ENCODE measurements at regions not wholly inside any gene's neighbourhood (a gene's known extent, or its start where the extent isn't known, plus 50 kb on each side); places are given as distances from the start of the nearest gene placed in this dataset.

GRCh38 chr2:14815201-14815600 lies 182.7 kb downstream of the LRATD1 start:
- no peaks in the 10 kb centered on the region for H3K36me3 ChIP-seq (ENCODE audit: control insufficient read depth, insufficient read depth, low read length)
- no peaks in the 10 kb centered on the region for H3K27me3 ChIP-seq (replicated peaks; ENCODE audit: control insufficient read depth, insufficient read depth, low read length, poor library complexity, severe bottlenecking)
- no peaks in the 10 kb centered on the region for H3K9me3 ChIP-seq (ENCODE audit: control insufficient read depth, low read length)
- H3K27ac ChIP-seq (ENCODE audit: insufficient read depth, low read length, poor library complexity, severe bottlenecking): no peak overlapping the region
- no peak overlapping the region for H3K4me3 ChIP-seq (ENCODE audit: insufficient read depth, low read depth, low read length, poor library complexity, severe bottlenecking)
- no peak for DNase-seq
- no peaks in the 10 kb centered on the region for H3K4me1 ChIP-seq (ENCODE audit: control insufficient read depth, insufficient read depth, low read length, poor library complexity, severe bottlenecking)

DNA sequence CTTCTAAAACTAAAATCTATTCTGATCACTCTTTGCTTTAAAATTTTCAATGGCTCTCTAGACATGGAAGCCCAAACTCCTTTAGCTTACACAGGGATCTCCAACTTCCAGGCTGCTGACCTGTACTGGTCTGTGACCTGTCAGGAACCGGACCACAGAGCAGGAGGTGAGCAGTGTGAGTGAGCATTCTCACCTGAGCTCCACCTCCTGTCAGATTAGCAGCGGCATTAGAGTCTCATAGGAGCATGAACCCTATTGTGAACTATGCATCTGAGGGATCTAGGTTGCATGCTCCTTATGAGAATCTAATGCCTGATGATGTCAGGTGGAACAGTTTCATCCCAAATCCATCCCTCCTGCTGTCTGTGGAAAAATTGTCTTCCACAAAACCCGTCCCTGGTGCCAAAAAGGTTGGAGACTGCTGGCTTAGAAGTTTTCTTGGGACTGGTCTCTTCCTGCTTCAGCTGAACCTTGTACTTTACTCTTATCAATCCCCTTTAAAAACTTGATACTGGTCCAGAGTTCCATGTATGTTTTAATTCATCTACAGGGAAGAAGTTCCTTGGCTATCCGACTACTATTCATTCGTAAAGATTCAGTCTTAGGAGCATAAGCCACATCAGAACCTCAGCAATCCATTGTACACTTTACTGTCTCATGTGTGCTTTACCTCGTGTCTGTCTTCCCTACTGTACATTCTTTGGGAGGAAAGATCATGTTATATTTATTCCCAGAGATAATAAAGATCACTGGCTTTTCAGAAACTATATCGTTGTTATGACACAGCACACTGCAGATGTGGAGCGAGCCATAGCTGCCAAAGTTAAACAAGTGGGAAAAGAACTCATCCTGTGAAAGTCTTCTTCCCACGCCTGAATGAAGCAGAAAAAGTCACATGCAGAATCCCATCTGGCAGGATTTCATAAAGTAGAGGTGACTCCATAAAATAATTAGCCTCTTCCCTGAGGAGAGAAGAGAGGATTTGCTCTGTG lies 183.8 kb downstream of the LRATD1 start:
- no peaks in the 10 kb centered on the region for H3K36me3 ChIP-seq (ENCODE audit: control insufficient read depth, insufficient read depth, low read length)
- H3K4me1 ChIP-seq (ENCODE audit: control insufficient read depth, insufficient read depth, low read length, poor library complexity, severe bottlenecking): no peaks in the 10 kb centered on the region
- DNase-seq: no peak
- no peaks in the 10 kb centered on the region for H3K27me3 ChIP-seq (replicated peaks; ENCODE audit: control insufficient read depth, insufficient read depth, low read length, poor library complexity, severe bottlenecking)
- H3K27ac ChIP-seq (ENCODE audit: insufficient read depth, low read length, poor library complexity, severe bottlenecking): no peak overlapping the region
- H3K9me3 ChIP-seq (ENCODE audit: control insufficient read depth, low read length): no peaks in the 10 kb centered on the region
- no peak overlapping the region for H3K4me3 ChIP-seq (ENCODE audit: insufficient read depth, low read depth, low read length, poor library complexity, severe bottlenecking)

GRCh38 chr2:14817848-14818247 lies 185.3 kb downstream of the LRATD1 start:
- Histone ChIP-seq H3K36me3 (ENCODE audit: control insufficient read depth, insufficient read depth, low read length) (no peaks in the 10 kb centered on the region), H3K9me3 (ENCODE audit: control insufficient read depth, low read length) (no peaks in the 10 kb centered on the region), H3K27me3 (replicated peaks; ENCODE audit: control insufficient read depth, insufficient read depth, low read length, poor library complexity, severe bottlenecking) (no peaks in the 10 kb centered on the region), H3K4me1 (ENCODE audit: control insufficient read depth, insufficient read depth, low read length, poor library complexity, severe bottlenecking) (no peaks in the 10 kb centered on the region), H3K27ac (ENCODE audit: insufficient read depth, low read length, poor library complexity, severe bottlenecking) (no peak overlapping the region), H3K4me3 (ENCODE audit: insufficient read depth, low read depth, low read length, poor library complexity, severe bottlenecking) (no peak overlapping the region)
- DNase-seq: no peak

DNA sequence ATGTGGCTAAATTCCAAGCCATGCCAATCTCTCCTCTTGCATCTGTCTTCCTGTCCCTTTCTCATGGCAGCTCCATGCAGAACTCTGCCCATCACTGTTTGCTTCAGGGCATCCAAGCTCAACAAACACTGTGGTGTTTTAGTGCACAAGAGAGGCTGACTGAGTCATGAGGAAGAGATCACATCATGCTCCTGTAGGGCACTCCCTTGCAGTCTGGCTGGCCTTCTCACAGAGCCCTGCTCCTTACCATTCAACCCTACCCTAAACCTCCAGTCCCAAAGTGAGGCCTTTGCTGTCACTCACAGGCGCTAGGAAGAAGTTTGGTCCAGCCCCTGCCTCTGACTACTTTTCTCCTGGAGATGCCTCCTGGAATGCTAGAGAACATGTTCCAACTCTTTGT lies 194.0 kb downstream of the LRATD1 start:
- no peaks in the 10 kb centered on the region for H3K36me3 ChIP-seq (ENCODE audit: control insufficient read depth, insufficient read depth, low read length)
- H3K27me3 ChIP-seq (replicated peaks; ENCODE audit: control insufficient read depth, insufficient read depth, low read length, poor library complexity, severe bottlenecking): no peaks in the 10 kb centered on the region
- no peaks in the 10 kb centered on the region for H3K9me3 ChIP-seq (ENCODE audit: control insufficient read depth, low read length)
- no peak overlapping the region for H3K27ac ChIP-seq (ENCODE audit: insufficient read depth, low read length, poor library complexity, severe bottlenecking)
- no peak overlapping the region for H3K4me3 ChIP-seq (ENCODE audit: insufficient read depth, low read depth, low read length, poor library complexity, severe bottlenecking)
- no peaks in the 10 kb centered on the region for H3K4me1 ChIP-seq (ENCODE audit: control insufficient read depth, insufficient read depth, low read length, poor library complexity, severe bottlenecking)
- DNase-seq: no peak

DNA sequence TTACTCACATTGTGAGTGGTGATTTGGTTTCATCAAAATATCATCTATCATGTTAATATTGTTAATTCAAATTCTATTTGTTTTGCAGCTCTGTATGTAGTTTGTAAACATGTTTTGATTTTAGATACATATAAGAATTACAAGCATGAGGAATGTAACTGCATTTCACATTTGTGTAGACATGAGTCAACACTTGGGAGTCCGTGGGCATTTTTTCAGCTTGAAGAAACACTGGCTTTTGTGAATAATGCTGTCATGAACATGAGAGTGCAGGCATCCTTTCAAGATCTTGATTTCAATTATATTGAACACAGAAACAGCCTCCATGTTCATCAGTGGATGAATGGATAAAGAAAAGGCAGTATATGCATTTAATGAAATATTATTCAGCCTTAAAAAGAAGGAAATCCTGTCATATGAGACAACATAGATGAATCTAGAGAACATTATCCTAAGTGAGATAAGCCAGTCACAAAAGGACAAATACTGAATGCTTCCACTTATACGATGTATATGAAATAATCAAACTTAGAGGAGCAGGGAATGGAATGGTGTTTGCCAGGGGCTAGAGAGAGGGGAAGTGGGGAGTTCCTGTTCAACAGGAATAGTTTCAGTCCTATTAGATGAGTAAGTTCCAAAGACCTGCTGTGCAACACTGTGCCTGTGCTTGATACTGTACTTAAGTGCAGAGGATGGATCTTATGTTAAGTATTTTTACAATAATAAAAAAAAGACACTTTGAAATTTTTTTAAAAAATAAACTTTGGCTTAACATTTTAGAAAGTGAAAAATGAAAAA lies 194.9 kb downstream of the LRATD1 start:
- H3K27me3 ChIP-seq (replicated peaks; ENCODE audit: control insufficient read depth, insufficient read depth, low read length, poor library complexity, severe bottlenecking): no peaks in the 10 kb centered on the region
- no peak overlapping the region for H3K27ac ChIP-seq (ENCODE audit: insufficient read depth, low read length, poor library complexity, severe bottlenecking)
- no peaks in the 10 kb centered on the region for H3K9me3 ChIP-seq (ENCODE audit: control insufficient read depth, low read length)
- H3K4me1 ChIP-seq (ENCODE audit: control insufficient read depth, insufficient read depth, low read length, poor library complexity, severe bottlenecking): no peaks in the 10 kb centered on the region
- no peak for DNase-seq
- H3K36me3 ChIP-seq (ENCODE audit: control insufficient read depth, insufficient read depth, low read length): no peaks in the 10 kb centered on the region
- H3K4me3 ChIP-seq (ENCODE audit: insufficient read depth, low read depth, low read length, poor library complexity, severe bottlenecking): no peak overlapping the region

DNA sequence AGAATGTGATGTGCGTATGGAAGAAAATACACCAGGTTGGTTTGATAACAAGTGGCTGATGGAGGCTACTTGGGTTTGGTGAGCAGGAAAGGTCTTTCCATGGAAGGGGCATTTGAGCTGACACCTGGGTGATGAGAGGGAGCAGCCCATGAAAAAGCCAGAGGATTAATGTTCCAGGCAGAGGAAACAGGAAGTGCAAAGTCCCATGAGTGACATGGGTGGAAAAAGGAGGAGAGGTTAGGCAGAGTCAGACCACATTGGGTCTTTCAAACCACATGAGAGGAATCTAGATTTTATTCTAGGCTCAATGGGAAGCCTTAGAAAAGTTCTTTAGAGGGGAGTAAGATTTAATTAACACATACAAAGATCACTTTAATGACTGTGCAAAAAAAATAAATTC lies 195.7 kb downstream of the LRATD1 start:
- no peak overlapping the region for H3K27ac ChIP-seq (ENCODE audit: insufficient read depth, low read length, poor library complexity, severe bottlenecking)
- no peaks in the 10 kb centered on the region for H3K4me1 ChIP-seq (ENCODE audit: control insufficient read depth, insufficient read depth, low read length, poor library complexity, severe bottlenecking)
- DNase-seq: no peak
- no peak overlapping the region for H3K4me3 ChIP-seq (ENCODE audit: insufficient read depth, low read depth, low read length, poor library complexity, severe bottlenecking)
- H3K36me3 ChIP-seq (ENCODE audit: control insufficient read depth, insufficient read depth, low read length): no peaks in the 10 kb centered on the region
- no peaks in the 10 kb centered on the region for H3K27me3 ChIP-seq (replicated peaks; ENCODE audit: control insufficient read depth, insufficient read depth, low read length, poor library complexity, severe bottlenecking)
- H3K9me3 ChIP-seq (ENCODE audit: control insufficient read depth, low read length): no peaks in the 10 kb centered on the region

- H3K9me3 ChIP-seq (ENCODE audit: control insufficient read depth, low read length): no peaks in the 10 kb centered on the region
- no peak for DNase-seq
- H3K27me3 ChIP-seq (replicated peaks; ENCODE audit: control insufficient read depth, insufficient read depth, low read length, poor library complexity, severe bottlenecking): no peaks in the 10 kb centered on the region
- no peak overlapping the region for H3K27ac ChIP-seq (ENCODE audit: insufficient read depth, low read length, poor library complexity, severe bottlenecking)
- no peaks in the 10 kb centered on the region for H3K36me3 ChIP-seq (ENCODE audit: control insufficient read depth, insufficient read depth, low read length)
- no peak overlapping the region for H3K4me3 ChIP-seq (ENCODE audit: insufficient read depth, low read depth, low read length, poor library complexity, severe bottlenecking)
- H3K4me1 ChIP-seq (ENCODE audit: control insufficient read depth, insufficient read depth, low read length, poor library complexity, severe bottlenecking): no peaks in the 10 kb centered on the region
These were observed 196.5 kb downstream of the LRATD1 start for GRCh38 chr2:14828968-14829367.

DNA sequence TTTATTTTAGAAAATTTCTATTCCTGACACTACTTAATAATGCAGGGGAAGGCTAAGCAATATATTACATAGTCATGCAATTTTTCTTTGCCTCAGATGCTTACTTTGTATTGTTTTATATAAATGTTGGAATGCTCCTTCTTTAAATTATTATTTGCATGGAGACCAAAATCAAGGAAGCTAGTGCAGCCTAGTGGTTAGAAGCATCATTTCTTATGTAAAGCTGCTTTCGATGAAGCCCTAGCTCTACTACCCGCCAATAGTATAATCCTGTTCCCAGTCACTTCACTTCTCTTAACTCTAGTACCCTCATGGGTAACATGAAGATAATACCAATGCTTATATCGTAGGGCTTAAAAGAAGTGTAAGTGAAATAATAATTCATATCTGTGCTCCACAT lies 198.9 kb downstream of the LRATD1 start:
- Histone ChIP-seq H3K36me3 (ENCODE audit: control insufficient read depth, insufficient read depth, low read length) (no peaks in the 10 kb centered on the region), H3K27me3 (replicated peaks; ENCODE audit: control insufficient read depth, insufficient read depth, low read length, poor library complexity, severe bottlenecking) (no peaks in the 10 kb centered on the region), H3K9me3 (ENCODE audit: control insufficient read depth, low read length) (no peaks in the 10 kb centered on the region), H3K4me3 (ENCODE audit: insufficient read depth, low read depth, low read length, poor library complexity, severe bottlenecking) (no peak overlapping the region), H3K27ac (ENCODE audit: insufficient read depth, low read length, poor library complexity, severe bottlenecking) (no peak overlapping the region), H3K4me1 (ENCODE audit: control insufficient read depth, insufficient read depth, low read length, poor library complexity, severe bottlenecking) (no peaks in the 10 kb centered on the region)
- no peak for DNase-seq

GRCh38 chr2:14843507-14844204 lies 211.1 kb downstream of the LRATD1 start:
- DNase-seq: no peak

More at GRCh38 chr2:14843507-14844204, 211.1 kb downstream of the LRATD1 start:
- no peak overlapping the region for H3K4me3 ChIP-seq (ENCODE audit: insufficient read depth, low read depth, low read length, poor library complexity, severe bottlenecking)
- no peaks in the 10 kb centered on the region for H3K4me1 ChIP-seq (ENCODE audit: control insufficient read depth, insufficient read depth, low read length, poor library complexity, severe bottlenecking)
- H3K27me3 ChIP-seq (replicated peaks; ENCODE audit: control insufficient read depth, insufficient read depth, low read length, poor library complexity, severe bottlenecking): no peaks in the 10 kb centered on the region
- no peak overlapping the region for H3K27ac ChIP-seq (ENCODE audit: insufficient read depth, low read length, poor library complexity, severe bottlenecking)
- H3K9me3 ChIP-seq (ENCODE audit: control insufficient read depth, low read length): no peaks in the 10 kb centered on the region
- no peaks in the 10 kb centered on the region for H3K36me3 ChIP-seq (ENCODE audit: control insufficient read depth, insufficient read depth, low read length)

Measured in effector memory CD4-positive, alpha-beta T cell (primary cell).